ENCODE measurements at regions not wholly inside any gene's neighbourhood (a gene's known extent, or its start where the extent isn't known, plus 50 kb on each side); places are given as distances from the start of the nearest gene placed in this dataset.

GRCh38 chr4:131408102-131408501 lies 1741.0 kb upstream of the PCDH10 start:
- TF ChIP-seq YY1 (IDR thresholded peaks at IDR 0.05; ENCODE audit: insufficient read depth, insufficient read length), result no peak
- no peak for TF ChIP-seq SUZ12 (IDR thresholded peaks at IDR 0.05; ENCODE audit: extremely low read depth, insufficient read depth, insufficient read length)
